Fibroblast of upper back skin (primary cell): ENCODE measurements at regions not wholly inside any gene's neighbourhood (a gene's known extent, or its start where the extent isn't known, plus 50 kb on each side); places are given as distances from the start of the nearest gene placed in this dataset.
"Not testable (repeated sequence)": the region's sequence is repeated elsewhere in the genome, so short reads cannot be mapped to it uniquely, and the experiment has no call there.

Experiments used
- DNase-seq: peaks from one replicate; pipeline ENCODE4 v3.0.0-alpha.2; 2013

- no peak for DNase-seq
Measured at GRCh38 chr9:104980039-104980654, 52.2 kb upstream of the ABCA1 start.

DNA sequence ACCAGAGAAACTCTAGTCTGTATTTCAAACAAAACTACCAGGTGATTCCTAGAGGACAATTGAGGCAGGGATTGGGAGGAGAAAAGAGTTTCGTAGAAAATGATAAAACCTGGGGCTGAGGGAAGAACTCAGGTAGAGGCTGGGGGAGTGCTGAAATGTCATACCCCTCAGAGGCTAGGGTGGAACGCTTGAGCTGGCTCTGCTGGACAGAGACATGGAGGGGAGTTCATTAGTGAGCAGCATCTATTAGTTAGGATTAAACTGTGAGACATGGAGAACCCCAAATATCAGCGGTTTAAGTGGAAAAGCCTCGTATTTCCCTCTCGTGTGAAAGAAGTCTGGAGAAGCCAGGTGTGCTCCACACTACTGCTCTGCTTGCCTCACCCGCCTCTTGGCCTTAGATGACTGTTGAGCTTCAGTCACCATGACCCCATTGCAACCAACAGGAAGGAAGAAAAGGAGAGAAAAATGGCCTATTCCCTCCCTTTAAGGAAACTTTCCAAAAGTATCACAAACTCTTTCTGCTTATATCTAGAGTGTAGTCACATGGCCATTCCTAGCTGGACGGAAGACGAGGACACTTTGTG lies 53.7 kb upstream of the ABCA1 start:
- no peak for DNase-seq

DNA sequence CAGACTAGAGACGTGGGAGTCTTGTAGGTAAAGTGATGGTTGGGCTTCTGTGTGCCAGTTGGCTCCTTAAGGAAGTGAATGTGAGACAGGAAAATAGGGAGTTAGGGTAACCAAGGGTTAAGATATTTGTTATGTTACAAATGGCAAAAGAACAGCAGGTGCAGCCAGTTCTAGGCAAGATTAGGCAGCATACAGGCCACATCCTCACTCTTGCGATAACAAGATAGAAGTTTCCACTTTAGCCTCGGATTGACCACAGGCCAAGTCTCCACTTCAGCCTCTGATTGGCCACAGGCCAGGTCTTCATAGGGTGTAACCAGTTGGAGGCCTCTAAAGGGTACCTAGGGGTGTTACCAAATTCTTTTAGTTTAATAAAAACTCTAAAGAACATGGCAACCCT lies 54.6 kb upstream of the ABCA1 start:
- no peak for DNase-seq

- DNase-seq = no peak
Measured at GRCh38 chr9:104983491-104983890, 55.5 kb upstream of the ABCA1 start.

DNA sequence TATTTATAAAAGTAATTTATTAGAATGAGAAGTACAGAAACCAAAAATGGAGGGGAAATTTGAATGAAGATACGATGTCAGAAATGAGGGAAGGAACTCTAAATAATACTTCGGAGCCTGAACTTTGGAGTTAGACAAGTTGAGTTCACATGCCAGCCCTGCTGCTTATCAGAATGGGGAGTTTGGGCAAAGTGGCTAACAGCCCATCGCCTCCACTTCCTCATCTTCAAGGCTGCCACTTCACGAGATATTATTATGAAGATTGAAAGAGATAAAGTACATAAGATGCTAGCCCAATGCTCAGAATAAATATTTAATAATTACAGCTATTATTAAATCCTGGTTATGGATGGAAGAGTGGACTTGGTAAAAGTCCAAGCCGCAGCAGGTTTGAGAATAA lies 56.2 kb upstream of the ABCA1 start:
- DNase-seq = no peak

GRCh38 chr9:104984542-104984941 lies 56.6 kb upstream of the ABCA1 start:
- DNase-seq = no peak

DNA sequence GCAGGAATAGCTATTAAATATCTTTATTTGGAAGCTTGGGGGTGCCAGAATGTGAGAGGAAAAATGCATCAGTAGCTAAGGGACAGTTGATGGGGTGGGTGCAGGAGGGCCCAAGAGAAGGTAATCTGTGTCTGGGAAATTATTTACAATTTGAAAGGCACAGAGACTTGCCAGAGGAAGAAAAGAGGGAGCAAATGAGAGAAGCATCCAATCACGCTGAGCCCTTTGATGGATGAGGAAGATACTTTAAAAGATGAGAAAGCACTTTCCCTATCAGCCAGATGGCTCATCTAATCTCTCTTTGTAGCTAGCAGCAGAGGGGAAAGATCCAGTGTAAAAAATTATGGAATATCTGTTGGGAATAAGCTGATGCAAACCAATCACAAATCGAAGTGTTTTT lies 57.0 kb upstream of the ABCA1 start:
- DNase-seq = no peak

DNA sequence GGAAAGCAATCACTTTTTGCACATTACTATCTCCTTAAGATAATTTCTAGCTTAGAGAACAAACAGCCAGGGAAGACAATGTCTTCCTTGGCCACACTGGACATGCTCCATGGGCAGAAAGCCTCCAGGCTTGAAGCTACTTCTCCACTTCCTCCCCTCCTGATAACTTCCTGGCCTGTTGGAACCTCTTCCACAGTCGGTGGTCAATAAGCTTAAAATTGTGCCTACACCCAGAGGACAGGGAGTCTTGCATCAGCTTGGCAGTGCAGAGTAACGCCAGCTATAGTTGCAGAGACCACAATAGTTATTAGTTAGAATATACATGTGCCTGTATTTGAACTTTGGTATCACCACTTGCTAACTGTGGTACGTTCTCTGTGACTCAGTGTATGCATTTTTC lies 58.1 kb upstream of the ABCA1 start:
- DNase-seq = no peak

GRCh38 chr9:104987743-104988142 lies 59.8 kb upstream of the ABCA1 start:
- DNase-seq = no peak

GRCh38 chr9:104988539-104988938 lies 60.6 kb upstream of the ABCA1 start:
- DNase-seq = no peak

DNA sequence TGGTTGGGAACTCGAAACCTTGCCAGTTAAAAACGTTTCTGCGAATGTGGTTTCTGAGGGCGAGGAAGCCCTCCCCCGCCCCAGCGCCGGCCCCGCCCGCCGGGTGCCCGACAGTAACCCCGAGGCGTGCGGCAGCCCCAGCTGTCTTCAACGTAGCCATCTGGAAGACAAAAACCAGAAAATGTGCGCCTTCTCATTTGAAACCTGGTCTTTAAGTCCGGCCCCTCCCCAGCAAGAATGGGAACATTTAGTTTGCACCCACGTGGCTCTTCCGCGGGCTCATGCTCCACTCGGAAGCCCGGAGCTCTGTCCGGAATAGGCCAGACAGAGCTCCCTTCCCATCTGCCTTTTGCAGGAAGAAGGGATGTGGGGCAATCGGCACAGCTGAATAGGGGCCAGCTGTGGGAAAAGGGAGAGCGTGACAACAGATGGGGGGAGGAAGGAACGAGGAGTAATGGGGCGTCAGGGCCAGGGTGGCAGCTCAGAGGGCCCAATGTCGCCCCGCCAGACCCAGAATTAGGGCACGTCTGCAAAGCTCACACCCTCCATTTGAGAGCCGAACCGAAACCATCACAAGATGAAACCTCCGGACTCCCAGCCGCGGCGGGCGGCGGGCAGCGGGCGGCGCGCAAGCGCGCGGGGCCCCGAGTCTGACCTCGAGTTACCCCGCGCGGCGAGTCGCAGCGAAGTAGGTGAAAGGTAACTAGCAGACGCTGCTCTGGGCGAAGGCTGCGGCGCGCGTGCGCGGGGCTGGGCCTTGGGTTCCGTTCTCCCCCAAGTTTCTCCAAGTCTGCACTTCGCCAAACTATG lies 63.4 kb upstream of the ABCA1 start:
- peak; percentile 83 for DNase-seq

- peak; percentile 62 for DNase-seq
Measured at GRCh38 chr9:104992659-104993058, 64.7 kb upstream of the ABCA1 start.

GRCh38 chr9:104993291-104993963 lies 65.5 kb upstream of the ABCA1 start:
- DNase-seq = peak; percentile 66

DNA sequence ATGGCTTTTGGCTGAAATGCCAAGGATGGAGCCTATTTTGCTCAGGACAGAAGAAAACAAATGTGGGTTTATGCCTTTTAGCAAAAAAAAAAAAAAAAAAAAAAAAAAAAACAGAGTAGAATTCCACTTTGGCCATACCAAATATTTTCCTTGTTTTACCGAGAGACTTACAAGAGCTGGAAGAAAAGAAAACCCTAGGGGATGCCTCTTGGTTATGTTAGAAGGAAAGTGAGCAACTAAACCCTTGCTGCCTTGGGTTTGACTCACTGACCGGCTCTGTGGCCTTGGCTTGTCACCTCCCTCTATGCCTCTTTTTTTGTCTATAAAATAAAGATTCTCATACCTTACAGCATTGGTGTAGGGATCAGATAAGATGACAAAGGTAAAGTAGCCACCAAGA lies 69.6 kb upstream of the ABCA1 start:
- no peak for DNase-seq

GRCh38 chr9:104999136-104999535 lies 71.2 kb upstream of the ABCA1 start:
- no peak for DNase-seq

- not testable (repeated sequence) for DNase-seq
Measured at GRCh38 chr9:105000529-105000928, 72.6 kb upstream of the ABCA1 start.

DNA sequence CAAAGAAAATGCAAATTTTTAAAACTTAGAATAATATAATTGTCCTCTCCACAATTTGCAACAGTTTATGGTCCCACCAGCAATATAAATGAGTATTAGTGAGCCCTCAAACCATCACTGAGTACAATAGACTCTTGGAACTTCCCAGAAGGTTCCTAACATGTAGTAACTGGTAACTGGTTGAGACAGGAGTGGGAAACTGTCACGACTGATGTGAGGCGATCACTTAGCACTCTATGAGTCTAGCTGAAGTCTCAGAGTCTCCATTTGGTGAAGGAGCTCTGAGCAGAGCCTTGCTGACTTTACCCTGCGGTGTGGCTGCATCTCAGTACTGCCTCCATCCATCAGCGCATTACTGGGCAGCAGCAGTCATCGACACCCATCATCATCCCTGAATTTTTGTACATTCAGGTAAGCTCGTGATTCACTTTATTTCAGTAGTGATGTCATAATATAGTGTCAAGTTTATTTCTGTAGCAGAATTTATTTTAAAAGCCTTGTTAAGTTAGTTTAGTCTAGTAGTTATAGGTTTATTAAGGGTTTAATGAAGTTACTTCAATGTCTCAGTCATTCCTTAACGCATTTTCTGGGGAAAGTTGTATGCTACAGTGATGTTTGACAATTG lies 76.6 kb upstream of the ABCA1 start:
- no peak for DNase-seq

- no peak for DNase-seq
Measured at GRCh38 chr9:105005186-105005585, 77.2 kb upstream of the ABCA1 start.

DNA sequence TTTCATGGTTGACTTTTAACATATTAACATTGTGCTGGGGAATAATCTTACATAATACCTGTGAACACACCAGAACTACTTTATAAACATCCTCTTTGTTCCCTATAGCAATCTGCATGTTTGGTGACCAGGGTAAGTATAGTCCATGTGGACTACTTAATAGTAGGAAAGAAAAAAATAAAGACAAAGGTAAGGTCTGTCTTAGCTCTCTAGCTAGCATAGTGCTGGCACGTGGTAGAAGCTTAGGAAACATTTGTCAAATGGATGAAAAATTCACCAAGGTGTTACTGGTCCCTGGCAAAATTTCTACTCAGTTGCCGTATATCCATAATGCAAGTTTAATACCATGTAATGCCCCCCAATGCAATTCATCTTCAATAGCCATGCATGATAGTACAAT lies 78.6 kb upstream of the ABCA1 start:
- DNase-seq = no peak

GRCh38 chr9:105007143-105007542 lies 79.2 kb upstream of the ABCA1 start:
- peak; percentile 92 for DNase-seq

- not testable (repeated sequence) for DNase-seq
Measured at GRCh38 chr9:105010089-105010488, 82.1 kb upstream of the ABCA1 start.

DNA sequence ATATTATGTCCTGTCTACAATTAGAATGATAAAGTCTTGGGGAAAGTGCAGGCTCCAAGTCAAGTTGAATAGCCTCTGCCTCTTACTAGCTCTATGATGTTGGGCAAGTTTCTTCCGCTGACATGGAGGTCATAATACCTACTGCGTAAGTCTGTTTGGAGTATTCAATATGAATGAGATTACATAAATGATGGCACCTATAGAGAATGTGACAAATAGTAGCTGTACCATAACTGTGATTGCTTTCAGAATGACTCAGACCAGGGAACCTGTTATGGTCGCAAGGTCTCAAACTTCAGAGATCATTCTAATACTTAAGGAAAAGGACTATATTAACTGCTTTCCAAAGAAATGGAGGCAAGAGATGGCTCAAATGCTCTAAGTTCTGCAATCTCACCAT lies 94.0 kb upstream of the ABCA1 start:
- DNase-seq = no peak

- DNase-seq = not testable (repeated sequence)
Measured at GRCh38 chr9:105022545-105022944, 94.6 kb upstream of the ABCA1 start.
